H9 (cell line): ENCODE measurements at regions not wholly inside any gene's neighbourhood (a gene's known extent, or its start where the extent isn't known, plus 50 kb on each side); places are given as distances from the start of the nearest gene placed in this dataset.

Experiments
- DNase-seq: peaks from one replicate; pipeline ENCODE4 v3.0.0-alpha.2; 2017
- H2AFZ ChIP-seq: one replicate; pipeline ENCODE4 v1.6.1; 2013; ENCODE audit warnings: mild to moderate bottlenecking, low read length, control low read depth, moderate library complexity
- H2AK5ac ChIP-seq: 2 replicates; pipeline ENCODE4 v1.6.1; 2013; ENCODE audit warnings: low read length, control low read depth, mixed read lengths; ENCODE audit not compliant: insufficient read length
- H2BK120ac ChIP-seq: one replicate; pipeline ENCODE4 v1.6.1; 2013; ENCODE audit warnings: low read depth, mild to moderate bottlenecking, low read length, control low read depth, inconsistent platforms; ENCODE audit not compliant: poor library complexity, severe bottlenecking
- H2BK12ac ChIP-seq: 2 replicates; pipeline ENCODE4 v1.6.1; 2013; ENCODE audit warnings: low read length, control low read depth, mixed read lengths, low read depth; ENCODE audit not compliant: insufficient read length
- H2BK15ac ChIP-seq: 2 replicates; pipeline ENCODE4 v1.6.1; 2013; ENCODE audit warnings: low read depth, low read length, control low read depth
- H2BK20ac ChIP-seq: one replicate; pipeline ENCODE4 v1.6.1; 2013; ENCODE audit warnings: low read depth, mild to moderate bottlenecking, low read length, control low read depth, inconsistent platforms; ENCODE audit not compliant: poor library complexity, severe bottlenecking
- H2BK5ac ChIP-seq: 2 replicates; pipeline ENCODE4 v1.6.1; 2013; ENCODE audit warnings: low read length, control low read depth, mixed read lengths; ENCODE audit not compliant: insufficient read length
- H3K14ac ChIP-seq: 2 replicates; pipeline ENCODE4 v1.6.1; 2013; ENCODE audit warnings: low read length, control low read depth; ENCODE audit not compliant: insufficient read depth
- H3K18ac ChIP-seq: 2 replicates; pipeline ENCODE4 v1.6.1; 2013; ENCODE audit warnings: low read depth, mild to moderate bottlenecking, mixed read lengths, low read length, control low read depth; ENCODE audit not compliant: insufficient read length
- H3K23ac ChIP-seq: 2 replicates; pipeline ENCODE4 v1.6.1; 2013; ENCODE audit warnings: low read length, control low read depth, mixed read lengths, low read depth; ENCODE audit not compliant: insufficient read length
- H3K23me2 ChIP-seq: 2 replicates; pipeline ENCODE4 v1.6.1; 2013; ENCODE audit warnings: low read depth, mild to moderate bottlenecking, mixed read lengths, low read length, control low read depth; ENCODE audit not compliant: insufficient read length, poor library complexity, severe bottlenecking
- H3K27ac ChIP-seq: 2 replicates; pipeline ENCODE4 v1.5.1; 2013; ENCODE audit warnings: low read length, control low read depth, mixed read lengths, low read depth; ENCODE audit not compliant: insufficient read length
- H3K27me3 ChIP-seq: 2 replicates; pipeline ENCODE4 v1.6.1; 2013; ENCODE audit warnings: low read length, control low read depth, inconsistent platforms; ENCODE audit not compliant: insufficient read depth
- H3K4ac ChIP-seq: 2 replicates; pipeline ENCODE4 v1.6.1; 2013; ENCODE audit warnings: low read depth, mild to moderate bottlenecking, control low read depth, inconsistent platforms, low read length, moderate library complexity
- H3K4me1 ChIP-seq: 2 replicates; pipeline ENCODE4 v1.6.1; 2013; ENCODE audit warnings: low read length, control low read depth, inconsistent platforms; ENCODE audit not compliant: insufficient read depth
- H3K4me2 ChIP-seq: 2 replicates; pipeline ENCODE4 v1.6.1; 2013; ENCODE audit warnings: low read length, control low read depth, mixed read lengths; ENCODE audit not compliant: insufficient read length, insufficient read depth
- H3K56ac ChIP-seq: 2 replicates; pipeline ENCODE4 v1.6.1; 2013; ENCODE audit warnings: low read depth, mild to moderate bottlenecking, mixed read lengths, low read length, control low read depth; ENCODE audit not compliant: insufficient read length
- H3K79me1 ChIP-seq: 2 replicates; pipeline ENCODE4 v1.6.1; 2013; ENCODE audit warnings: low read depth, mild to moderate bottlenecking, moderate library complexity, low read length, control low read depth, inconsistent platforms; ENCODE audit not compliant: insufficient read depth, poor library complexity, severe bottlenecking
- H3K79me2 ChIP-seq: 2 replicates; pipeline ENCODE4 v1.6.1; 2013; ENCODE audit warnings: low read length, control low read depth, inconsistent platforms; ENCODE audit not compliant: insufficient read depth
- H3K9ac ChIP-seq: 2 replicates; pipeline ENCODE4 v1.6.1; 2013; ENCODE audit warnings: low read length, control low read depth, mixed read lengths; ENCODE audit not compliant: insufficient read length; ENCODE audit errors: extremely low read depth
- H3K9me3 ChIP-seq: one replicate; pipeline ENCODE4 v1.6.1; 2013; ENCODE audit warnings: low read depth, low read length, inconsistent platforms; ENCODE audit not compliant: control insufficient read depth
- H3T11ph ChIP-seq: one replicate; pipeline ENCODE4 v1.6.1; 2013; ENCODE audit warnings: mild to moderate bottlenecking, low read length, control low read depth, inconsistent platforms
- H4K20me1 ChIP-seq: one replicate; pipeline ENCODE4 v1.6.1; 2013; ENCODE audit not compliant: control insufficient read depth, insufficient read length, insufficient read depth
- H4K5ac ChIP-seq: 2 replicates; pipeline ENCODE4 v1.6.1; 2013; ENCODE audit warnings: low read depth, mild to moderate bottlenecking, mixed read lengths, low read length, control low read depth; ENCODE audit not compliant: insufficient read length
- H4K8ac ChIP-seq: replicated peaks from 2 replicates; pipeline ENCODE4 v1.6.1; 2013; ENCODE audit warnings: low read length, control low read depth, mixed read lengths, low read depth; ENCODE audit not compliant: insufficient read length
- H4K91ac ChIP-seq: 2 replicates; pipeline ENCODE4 v1.6.1; 2013; ENCODE audit warnings: low read depth, mild to moderate bottlenecking, moderate library complexity, mixed read lengths, low read length, control low read depth; ENCODE audit not compliant: insufficient read length
- H3K27ac Mint-ChIP-seq, 3 experiments: 2 replicates in 2 of 3; 3 replicates in 1 of 3; pipeline ENCODE4 v1.8.0; 2020 to 2021; ENCODE audit warnings: mixed read lengths in 3 of 3, mild to moderate bottlenecking in 1 of 3, moderate library complexity in 1 of 3
- H3K27me3 Mint-ChIP-seq: 2 replicates; pipeline ENCODE4 v1.8.0; 2021; ENCODE audit warnings: low read depth, mild to moderate bottlenecking, moderate library complexity, mixed read lengths
- H3K36me3 Mint-ChIP-seq, 3 experiments: 2 replicates in 2 of 3; 3 replicates in 1 of 3; pipeline ENCODE4 v1.8.0; 2020 to 2021; ENCODE audit warnings: low read depth in 3 of 3, mixed read lengths in 3 of 3; ENCODE audit not compliant: insufficient read depth in 1 of 3
- H3K4me1 Mint-ChIP-seq, 2 experiments: 2 replicates each; pipeline ENCODE4 v1.8.0; 2020; ENCODE audit warnings: mixed read lengths in 2 of 2
- H3K4me3 Mint-ChIP-seq, 2 experiments: 2 replicates in 1 of 2; 3 replicates in 1 of 2; pipeline ENCODE4 v1.8.0; 2020 to 2021; ENCODE audit warnings: mild to moderate bottlenecking in 2 of 2, mixed read lengths in 2 of 2, moderate library complexity in 1 of 2
- H3K9me3 Mint-ChIP-seq, 2 experiments: 2 replicates in 1 of 2; 3 replicates in 1 of 2; pipeline ENCODE4 v1.8.0; 2020; ENCODE audit warnings: mild to moderate bottlenecking in 2 of 2, mixed read lengths in 2 of 2, moderate library complexity in 1 of 2
- WGBS: extraction: QIAGEN DNeasy Blood & Tissue Kit; methylation state at CpG from one replicate; pipeline ENCODE4 v1.1.7; 2013; ENCODE audit warnings: missing lambda C conversion rate, low lambda C conversion rate, mixed read lengths; ENCODE audit not compliant: insufficient read length; ENCODE audit errors: extremely low coverage; 5-methylcytosine and 5-hydroxymethylcytosine counted together
- TF ChIP-seq, protein P1 (sequence below): fragments of 200-600 bp; sonication (generic); conservative IDR thresholded peaks from 3 replicates; pipeline ENCODE4 v1.8.0; 2021; ENCODE audit warnings: antibody characterized with exemption, mild to moderate bottlenecking

DNA sequence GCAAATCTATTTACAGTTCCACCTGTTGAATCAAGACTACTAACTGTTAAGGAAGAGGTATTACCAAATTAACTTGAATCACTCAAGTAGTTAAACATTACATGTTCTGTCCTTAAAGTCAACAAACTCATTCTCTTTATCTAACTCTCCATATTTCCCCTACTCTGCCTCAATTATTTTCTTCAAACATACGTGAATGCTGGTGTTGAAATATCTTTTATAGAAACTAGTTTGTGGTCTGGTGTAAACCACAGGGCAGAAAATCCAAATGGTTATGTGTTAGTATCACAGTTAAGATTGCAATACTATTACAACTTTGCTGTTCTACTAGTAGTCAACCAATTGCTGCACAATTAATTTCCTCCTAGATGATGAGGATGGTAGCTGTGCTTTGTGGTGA is 603.5 kb downstream of the KCTD16 start:
- Mint-ChIP-seq H3K36me3 (no peaks in the 10 kb centered on the region; a peak in 1 of 7 replicates), H3K4me1 (no peaks in the 10 kb centered on the region)
- no CpG with 5 or more reads among the region's 1 CpG for WGBS

More for the DNA sequence above, 603.5 kb downstream of the KCTD16 start:
- H4K20me1 ChIP-seq, result no peaks in the 10 kb centered on the region
- no peak overlapping the region for H2BK20ac ChIP-seq
- H3K4me3 Mint-ChIP-seq, result no peak overlapping the region
- no peaks in the 10 kb centered on the region for H3K79me1 ChIP-seq
- no peak overlapping the region for H3K14ac ChIP-seq
- H3K27me3 Mint-ChIP-seq, result no peaks in the 10 kb centered on the region
- H3K9me3 Mint-ChIP-seq, result no peaks in the 10 kb centered on the region
- no peak overlapping the region for H3K18ac ChIP-seq
- no peak overlapping the region for H2BK120ac ChIP-seq
- H3K27ac ChIP-seq, result no peak overlapping the region
- H3K79me2 ChIP-seq, result no peaks in the 10 kb centered on the region
- H4K5ac ChIP-seq, result no peak overlapping the region
- H3T11ph ChIP-seq, result no peak overlapping the region
- no peak overlapping the region for H4K8ac ChIP-seq
- no peaks in the 10 kb centered on the region for H3K4me1 ChIP-seq
- H2BK15ac ChIP-seq, result no peak overlapping the region
- no peak overlapping the region for H2AK5ac ChIP-seq
- no peaks in the 10 kb centered on the region for H3K27me3 ChIP-seq
- H3K9me3 ChIP-seq, result no peaks in the 10 kb centered on the region
- no peak overlapping the region for H3K56ac ChIP-seq
- no peak overlapping the region for H2BK12ac ChIP-seq
- H3K23me2 ChIP-seq, result no peaks in the 10 kb centered on the region
- H3K4ac ChIP-seq, result no peak overlapping the region
- H3K4me2 ChIP-seq, result no peak overlapping the region
- H4K91ac ChIP-seq, result no peak overlapping the region
- no peak overlapping the region for H3K27ac Mint-ChIP-seq
- DNase-seq, result no peak
- H3K23ac ChIP-seq, result no peak overlapping the region
- no peak overlapping the region for H3K9ac ChIP-seq
- H2BK5ac ChIP-seq, result no peak overlapping the region
- H2AFZ ChIP-seq, result no peak overlapping the region
- TF ChIP-seq, protein P1, sequence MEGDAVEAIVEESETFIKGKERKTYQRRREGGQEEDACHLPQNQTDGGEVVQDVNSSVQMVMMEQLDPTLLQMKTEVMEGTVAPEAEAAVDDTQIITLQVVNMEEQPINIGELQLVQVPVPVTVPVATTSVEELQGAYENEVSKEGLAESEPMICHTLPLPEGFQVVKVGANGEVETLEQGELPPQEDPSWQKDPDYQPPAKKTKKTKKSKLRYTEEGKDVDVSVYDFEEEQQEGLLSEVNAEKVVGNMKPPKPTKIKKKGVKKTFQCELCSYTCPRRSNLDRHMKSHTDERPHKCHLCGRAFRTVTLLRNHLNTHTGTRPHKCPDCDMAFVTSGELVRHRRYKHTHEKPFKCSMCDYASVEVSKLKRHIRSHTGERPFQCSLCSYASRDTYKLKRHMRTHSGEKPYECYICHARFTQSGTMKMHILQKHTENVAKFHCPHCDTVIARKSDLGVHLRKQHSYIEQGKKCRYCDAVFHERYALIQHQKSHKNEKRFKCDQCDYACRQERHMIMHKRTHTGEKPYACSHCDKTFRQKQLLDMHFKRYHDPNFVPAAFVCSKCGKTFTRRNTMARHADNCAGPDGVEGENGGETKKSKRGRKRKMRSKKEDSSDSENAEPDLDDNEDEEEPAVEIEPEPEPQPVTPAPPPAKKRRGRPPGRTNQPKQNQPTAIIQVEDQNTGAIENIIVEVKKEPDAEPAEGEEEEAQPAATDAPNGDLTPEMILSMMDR, result no peak
